ENCODE measurements at regions not wholly inside any gene's neighbourhood (a gene's known extent, or its start where the extent isn't known, plus 50 kb on each side); places are given as distances from the start of the nearest gene placed in this dataset.

DNA sequence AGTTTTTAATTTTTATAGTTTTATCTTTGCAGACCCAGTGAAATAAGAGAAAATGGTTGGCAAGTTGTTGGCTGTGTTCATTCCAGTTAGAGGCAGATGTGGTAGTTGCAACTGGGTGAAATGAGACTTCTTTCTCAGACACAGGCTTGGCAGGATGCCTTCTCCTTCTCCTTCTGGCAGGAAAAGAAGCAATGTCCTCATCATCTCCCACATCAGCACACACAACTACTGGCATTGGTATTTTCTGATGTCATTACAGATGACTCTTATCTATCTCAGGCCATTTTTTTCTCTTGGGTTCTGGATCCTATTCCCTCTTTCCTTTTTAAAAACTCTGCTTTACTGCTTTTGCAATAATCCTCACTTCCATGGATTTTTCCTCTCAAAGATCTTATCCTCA lies 103.3 kb upstream of the EDIL3 start:
- DNase-seq (ENCODE audit: low spot score in 2 of 2, unreplicated experiment in 2 of 2) = no peak

DNA sequence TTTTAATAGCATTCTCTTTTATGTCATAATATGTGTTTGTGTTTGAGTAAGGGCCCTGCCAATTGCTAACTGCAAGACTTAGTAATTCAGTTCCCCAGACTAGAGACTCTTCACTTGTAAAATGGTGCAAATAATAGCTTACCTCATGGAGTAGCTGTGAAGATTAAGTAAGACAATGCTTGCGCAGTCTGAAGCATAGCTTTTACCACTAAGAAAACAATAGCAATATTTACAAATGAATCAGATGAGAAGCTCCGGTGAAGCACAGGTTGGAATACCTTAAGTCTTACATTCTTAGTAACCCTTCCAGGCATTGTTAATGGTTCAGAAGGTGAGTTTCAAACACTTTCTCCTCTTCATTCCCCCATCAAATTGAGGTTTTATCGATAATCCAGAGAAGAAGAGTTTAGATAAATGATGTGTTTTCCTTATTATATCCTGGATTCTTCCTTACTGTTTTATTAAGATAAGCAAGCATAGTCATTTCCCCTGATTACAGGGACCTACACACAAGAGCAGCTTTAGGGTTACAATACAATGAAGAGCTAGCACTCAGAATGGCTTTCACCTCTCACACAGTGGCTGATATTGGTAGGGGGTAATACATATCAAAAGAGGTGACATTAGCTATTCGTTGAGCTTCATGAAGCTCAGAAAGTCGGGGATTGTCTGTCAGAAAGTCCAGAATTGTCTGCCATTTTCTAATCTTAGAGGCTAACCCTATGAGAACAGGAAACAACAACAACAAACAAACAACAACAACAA lies 96.4 kb upstream of the EDIL3 start:
- Mint-ChIP-seq H3K27ac (no peak overlapping the region), H3K4me3 (no peak overlapping the region), H3K4me1 (peaks cover 23% of the 10 kb centered on the region), H3K36me3 (no peaks in the 10 kb centered on the region), H3K9me3 (peaks cover 16% of the 10 kb centered on the region), H3K27me3 (ENCODE audit: low read depth) (peaks cover 6% of the 10 kb centered on the region)
- DNase-seq (ENCODE audit: low spot score in 2 of 2, unreplicated experiment in 2 of 2) = no peak
- TF ChIP-seq, protein P1, sequence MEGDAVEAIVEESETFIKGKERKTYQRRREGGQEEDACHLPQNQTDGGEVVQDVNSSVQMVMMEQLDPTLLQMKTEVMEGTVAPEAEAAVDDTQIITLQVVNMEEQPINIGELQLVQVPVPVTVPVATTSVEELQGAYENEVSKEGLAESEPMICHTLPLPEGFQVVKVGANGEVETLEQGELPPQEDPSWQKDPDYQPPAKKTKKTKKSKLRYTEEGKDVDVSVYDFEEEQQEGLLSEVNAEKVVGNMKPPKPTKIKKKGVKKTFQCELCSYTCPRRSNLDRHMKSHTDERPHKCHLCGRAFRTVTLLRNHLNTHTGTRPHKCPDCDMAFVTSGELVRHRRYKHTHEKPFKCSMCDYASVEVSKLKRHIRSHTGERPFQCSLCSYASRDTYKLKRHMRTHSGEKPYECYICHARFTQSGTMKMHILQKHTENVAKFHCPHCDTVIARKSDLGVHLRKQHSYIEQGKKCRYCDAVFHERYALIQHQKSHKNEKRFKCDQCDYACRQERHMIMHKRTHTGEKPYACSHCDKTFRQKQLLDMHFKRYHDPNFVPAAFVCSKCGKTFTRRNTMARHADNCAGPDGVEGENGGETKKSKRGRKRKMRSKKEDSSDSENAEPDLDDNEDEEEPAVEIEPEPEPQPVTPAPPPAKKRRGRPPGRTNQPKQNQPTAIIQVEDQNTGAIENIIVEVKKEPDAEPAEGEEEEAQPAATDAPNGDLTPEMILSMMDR (IDR thresholded peaks at IDR 0.05; ENCODE audit: unreplicated experiment) = no peak

More for the DNA sequence above, 103.3 kb upstream of the EDIL3 start:
- Mint-ChIP-seq H3K4me1 (peaks cover 8% of the 10 kb centered on the region), H3K27me3 (ENCODE audit: low read depth) (no peaks in the 10 kb centered on the region), H3K27ac (no peak overlapping the region), H3K36me3 (no peaks in the 10 kb centered on the region), H3K4me3 (no peak overlapping the region), H3K9me3 (peaks cover 4% of the 10 kb centered on the region)
- TF ChIP-seq, protein P1 (IDR thresholded peaks at IDR 0.05; ENCODE audit: unreplicated experiment) = no peak

DNA sequence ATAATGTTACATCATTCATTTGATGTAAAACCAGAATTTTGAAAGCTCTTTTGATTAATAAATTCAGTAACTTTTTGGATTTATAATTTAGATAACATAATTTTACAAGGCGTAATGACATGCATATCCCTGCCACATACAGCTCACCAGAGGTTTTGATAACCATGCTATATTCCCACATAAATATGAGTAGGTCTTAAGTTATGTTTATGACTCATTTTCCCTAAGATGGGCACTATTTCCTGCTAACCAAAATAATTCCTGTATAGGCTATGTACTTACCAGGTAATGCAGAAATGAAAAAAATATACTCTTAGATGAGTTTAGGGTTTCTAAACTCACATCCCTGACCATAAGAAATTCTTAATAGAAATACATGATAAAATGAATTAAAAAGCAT lies 93.9 kb upstream of the EDIL3 start:
- Mint-ChIP-seq H3K9me3 (peaks cover 16% of the 10 kb centered on the region), H3K36me3 (no peaks in the 10 kb centered on the region), H3K27ac (no peak overlapping the region), H3K27me3 (ENCODE audit: low read depth) (peaks cover 6% of the 10 kb centered on the region), H3K4me3 (no peak overlapping the region), H3K4me1 (peaks cover 37% of the 10 kb centered on the region)
- no peak for DNase-seq (ENCODE audit: low spot score in 2 of 2, unreplicated experiment in 2 of 2)
- TF ChIP-seq, protein P1 (IDR thresholded peaks at IDR 0.05; ENCODE audit: unreplicated experiment) = no peak

DNA sequence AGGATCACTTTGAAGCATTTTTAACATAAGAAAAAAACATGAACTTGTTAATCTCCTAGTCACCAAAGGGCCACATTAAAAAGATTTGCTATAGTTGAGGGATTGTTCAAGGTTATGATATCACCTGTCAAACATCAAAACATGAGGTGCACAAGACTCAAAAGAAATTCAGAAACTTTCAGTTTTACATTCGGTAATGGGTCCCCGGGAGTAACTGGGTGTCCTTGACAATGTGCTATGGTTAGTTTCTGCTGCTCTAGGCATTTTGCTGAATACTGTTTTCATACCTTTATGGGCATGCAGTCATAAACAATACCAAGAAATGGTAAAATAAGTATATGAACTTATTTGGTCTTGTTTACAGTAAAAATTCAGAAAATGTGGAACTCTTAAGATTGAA lies 92.8 kb upstream of the EDIL3 start:
- Mint-ChIP-seq H3K4me3 (no peak overlapping the region), H3K27ac (no peak overlapping the region), H3K9me3 (peaks cover 18% of the 10 kb centered on the region), H3K36me3 (peaks cover 5% of the 10 kb centered on the region), H3K4me1 (peaks cover 48% of the 10 kb centered on the region), H3K27me3 (ENCODE audit: low read depth) (peaks cover 4% of the 10 kb centered on the region)
- TF ChIP-seq, protein P1 (IDR thresholded peaks at IDR 0.05; ENCODE audit: unreplicated experiment) = no peak
- DNase-seq (ENCODE audit: low spot score in 2 of 2, unreplicated experiment in 2 of 2) = no peak

DNA sequence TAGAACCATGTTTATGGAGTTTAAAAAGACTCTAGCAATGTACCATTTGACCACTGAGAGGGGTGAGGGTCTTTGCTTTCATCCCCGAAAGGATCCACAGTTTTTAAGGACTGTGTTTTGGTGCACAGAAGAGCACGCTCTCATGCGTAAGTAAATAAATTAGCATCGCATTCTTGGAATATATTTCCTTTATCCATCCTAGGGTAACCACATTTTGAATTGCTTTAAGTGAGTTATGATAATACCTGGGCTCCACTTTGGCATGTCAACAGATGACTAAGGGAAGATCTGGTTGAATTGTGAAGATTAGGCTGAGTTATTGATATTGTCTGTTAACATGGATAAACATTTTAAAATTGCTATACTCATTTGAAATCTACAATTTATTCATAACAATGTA lies 89.4 kb upstream of the EDIL3 start:
- H3K36me3 Mint-ChIP-seq = peaks cover 10% of the 10 kb centered on the region
- peaks cover 14% of the 10 kb centered on the region for H3K9me3 Mint-ChIP-seq
- H3K27ac Mint-ChIP-seq = no peak overlapping the region

More for the DNA sequence above, 89.4 kb upstream of the EDIL3 start:
- Mint-ChIP-seq H3K4me1 (peaks cover 53% of the 10 kb centered on the region), H3K27me3 (ENCODE audit: low read depth) (no peaks in the 10 kb centered on the region), H3K4me3 (no peak overlapping the region)
- TF ChIP-seq, protein P1 (IDR thresholded peaks at IDR 0.05; ENCODE audit: unreplicated experiment) = no peak
- DNase-seq (ENCODE audit: low spot score in 2 of 2, unreplicated experiment in 2 of 2) = no peak
